Lung (tissue), 11 donors: ENCODE measurements at regions not wholly inside any gene's neighbourhood (a gene's known extent, or its start where the extent isn't known, plus 50 kb on each side); places are given as distances from the start of the nearest gene placed in this dataset.

Source experiments
- ATAC-seq: fragments of 200-7000 bp; cut with Tn5 transposase; one replicate; pipeline ENCODE4 v1.9.1; 2020; ENCODE audit warnings: moderate number of reproducible peaks; ENCODE audit not compliant: insufficient read depth, low FRiP score
- DNase-seq, 3 donors: peaks; one replicate each; pipeline ENCODE4 v3.0.0-alpha.2; 2013 to 2017
- H3K27ac ChIP-seq, 2 donors: one replicate each; pipeline ENCODE4 v1.5.1; 2013; ENCODE audit warnings: mild to moderate bottlenecking in 2 of 2, moderate library complexity in 2 of 2, control low read depth in 1 of 2, inconsistent platforms in 1 of 2, low read depth in 1 of 2, low read length in 1 of 2
- H3K27me3 ChIP-seq, 3 donors: one replicate each; pipeline ENCODE4 v1.5.1; 2013; ENCODE audit warnings: low read length in 2 of 3; ENCODE audit not compliant: control insufficient read depth in 3 of 3, insufficient read depth in 3 of 3
- H3K36me3 ChIP-seq, 4 donors: one replicate each; pipeline ENCODE4 v1.5.1; 2013; ENCODE audit warnings: low read length in 4 of 4, mild to moderate bottlenecking in 1 of 4, moderate library complexity in 1 of 4; ENCODE audit not compliant: control insufficient read depth in 4 of 4, insufficient read depth in 4 of 4
- H3K4me1 ChIP-seq, 5 donors: one replicate each; pipeline ENCODE4 v1.5.1; 2013; ENCODE audit warnings: low read length in 5 of 5, mild to moderate bottlenecking in 2 of 5, moderate library complexity in 1 of 5; ENCODE audit not compliant: control insufficient read depth in 5 of 5, insufficient read depth in 5 of 5
- H3K4me3 ChIP-seq: one replicate; pipeline ENCODE4 v1.5.1; 2013; ENCODE audit warnings: mild to moderate bottlenecking, control low read depth, moderate library complexity
- H3K9ac ChIP-seq, 2 donors: one replicate each; pipeline ENCODE4 v1.5.1; 2013; ENCODE audit warnings: low read length in 2 of 2, control low read depth in 1 of 2; ENCODE audit not compliant: insufficient read depth in 1 of 2
- H3K9me3 ChIP-seq, 4 donors: one replicate each; pipeline ENCODE4 v1.5.1; 2013; ENCODE audit warnings: low read length in 3 of 4, mild to moderate bottlenecking in 1 of 4, moderate library complexity in 1 of 4; ENCODE audit not compliant: control insufficient read depth in 4 of 4, insufficient read depth in 3 of 4
- CTCF ChIP-seq: IDR thresholded peaks from 2 replicates; pipeline ENCODE4 v1.5.1; 2012; ENCODE audit warnings: mild to moderate bottlenecking; ENCODE audit errors: control extremely low read depth, extremely low read depth
- WGBS, 2 donors: extraction: QIAGEN DNeasy Blood & Tissue Kit; methylation state at CpG; one replicate each; pipeline ENCODE4 v1.1.7; 2013; 5-methylcytosine and 5-hydroxymethylcytosine counted together
- donor health status: control.
- donor health status: control.
- donor health status: Bipolar disorder and iron deficiency.
- donor health status: healthy.
- donor health status: DM: yes; HTN: yes; CAD: no.

DNA sequence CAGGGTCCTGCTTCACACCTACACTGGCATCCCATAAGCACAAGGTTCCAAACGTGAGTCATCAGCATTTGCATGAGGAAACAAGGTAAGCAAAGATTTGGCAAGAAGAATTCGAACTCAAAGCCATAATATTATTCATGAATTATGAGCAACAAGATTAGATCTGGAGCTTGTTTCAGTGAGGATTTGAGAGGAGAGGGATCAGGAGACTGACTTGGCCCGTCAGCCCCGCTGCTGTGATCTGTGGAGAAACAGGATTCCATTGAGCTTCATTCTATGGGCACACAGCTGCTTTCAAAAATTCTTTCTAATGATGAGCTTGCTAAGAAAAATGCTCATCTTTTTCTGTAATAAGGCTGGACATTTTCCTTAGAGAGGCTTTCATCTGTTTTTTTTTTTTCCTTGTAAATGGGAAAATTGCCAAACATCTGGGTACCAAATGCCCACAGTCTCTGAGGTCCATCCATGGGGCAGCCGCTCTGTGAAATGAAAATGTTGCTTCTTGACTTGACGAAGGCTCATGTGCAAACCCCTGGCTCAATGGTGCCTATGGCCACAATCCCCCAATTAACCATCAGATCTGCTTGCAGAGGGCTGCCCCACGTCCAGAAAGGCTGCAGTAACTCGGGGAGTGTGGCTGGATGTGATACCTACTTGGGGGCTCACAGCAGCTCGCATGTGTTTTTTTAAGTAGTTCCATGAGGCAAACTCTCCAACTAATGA, 179.3 kb downstream of the TMEM18 start:
- TF ChIP-seq CTCF = no peak
- Histone ChIP-seq H3K4me1 (peaks cover 0 to 2% (median 0%) of the 10 kb centered on the region in 5 donors), H3K27me3 (no peaks in the 10 kb centered on the region), H3K4me3 (no peak overlapping the region), H3K9me3 (peaks cover 0 to 3% (median 0%) of the 10 kb centered on the region in 4 donors), H3K9ac (no peak overlapping the region), H3K27ac (no peak overlapping the region), H3K36me3 (no peaks in the 10 kb centered on the region)
- ATAC-seq = no peak
- no peak for DNase-seq
- WGBS, 2 donors = 73 to 88% methylated on average over 9 of the region's 9 CpGs

DNA sequence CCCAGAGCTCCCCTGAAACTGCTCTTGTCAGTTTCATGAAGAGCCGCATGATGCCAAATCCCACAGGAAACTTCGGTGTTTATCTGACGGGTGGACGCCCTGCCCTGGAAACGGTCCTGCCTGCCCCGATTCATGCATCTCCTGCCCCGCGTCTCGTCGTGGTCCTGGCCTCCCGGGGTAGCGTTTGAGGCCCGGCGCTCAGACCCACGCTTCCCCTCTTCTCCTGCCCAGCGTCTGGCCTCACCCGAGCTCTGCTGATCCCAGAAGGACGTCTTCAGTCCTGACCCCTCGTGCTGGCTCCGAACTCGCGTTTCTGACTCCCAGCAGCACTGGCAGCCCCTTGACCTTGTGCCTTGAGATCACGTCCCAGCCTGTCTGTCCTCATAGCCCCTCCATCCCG, 180.5 kb downstream of the TMEM18 start:
- DNase-seq (no peak), ATAC-seq (no peak)
- Histone ChIP-seq H3K27me3 (no peaks in the 10 kb centered on the region), H3K9me3 (peaks cover 0 to 3% (median 0%) of the 10 kb centered on the region in 4 donors), H3K36me3 (no peaks in the 10 kb centered on the region), H3K9ac (no peak overlapping the region), H3K4me1 (no peaks in the 10 kb centered on the region), H3K4me3 (no peak overlapping the region), H3K27ac (no peak overlapping the region)
- 79 to 89% methylated on average over 24 of the region's 24 CpGs for WGBS, 2 donors
- TF ChIP-seq CTCF = no peak

DNA sequence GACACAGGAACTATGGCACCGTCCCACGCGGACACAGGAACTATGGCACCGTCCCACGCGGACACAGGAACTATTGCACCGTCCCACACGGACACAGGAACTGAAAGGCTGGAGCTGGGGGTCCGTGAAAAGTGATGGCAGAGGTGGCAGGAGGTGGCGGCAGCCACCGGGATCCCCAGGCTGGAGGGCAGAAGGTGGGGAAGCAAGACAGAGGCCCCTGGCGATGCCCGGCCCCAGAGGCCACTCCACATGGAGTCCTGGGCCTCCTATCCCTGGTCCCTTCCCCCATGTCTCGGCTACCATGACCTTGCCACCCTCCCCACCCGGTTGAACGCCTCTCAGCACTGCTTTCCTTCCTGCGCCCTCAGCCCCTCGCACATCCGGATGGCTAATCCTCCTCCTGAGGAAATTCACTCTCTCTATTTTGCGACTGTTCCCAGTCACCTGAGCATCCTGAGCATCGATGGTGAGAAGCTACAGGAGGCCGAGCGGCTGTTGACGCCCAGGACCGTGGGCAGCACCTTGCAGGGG, 181.4 kb downstream of the TMEM18 start:
- Histone ChIP-seq H3K27me3 (no peaks in the 10 kb centered on the region), H3K4me1 (no peaks in the 10 kb centered on the region), H3K27ac (no peak overlapping the region), H3K9ac (no peak overlapping the region), H3K36me3 (no peaks in the 10 kb centered on the region), H3K9me3 (peaks cover 0 to 3% (median 0%) of the 10 kb centered on the region in 4 donors), H3K4me3 (no peak overlapping the region)
- DNase-seq = no peak
- WGBS, 2 donors = 90 to 91% methylated on average over 25 of the region's 25 CpGs
- no peak for TF ChIP-seq CTCF
- no peak for ATAC-seq
